OCI-LY3 (cell line): ENCODE measurements at regions not wholly inside any gene's neighbourhood (a gene's known extent, or its start where the extent isn't known, plus 50 kb on each side); places are given as distances from the start of the nearest gene placed in this dataset.

ENCODE experiments used
- H2AFZ ChIP-seq: fragments of 200-600, 300-600 bp; shearing (Covaris generic); 2 replicates; pipeline ENCODE4 v1.6.0; 2014; ENCODE audit warnings: antibody characterized with exemption, low read depth, low read length
- H3K27ac ChIP-seq: fragments of 200-600, 300-600 bp; sonication (generic); 2 replicates; pipeline ENCODE4 v1.5.1; 2014; ENCODE audit warnings: mild to moderate bottlenecking, low read length, moderate library complexity, mixed read lengths
- H3K27me3 ChIP-seq: fragments of 200-600, 300-600 bp; sonication (generic); 2 replicates; pipeline ENCODE4 v1.6.1; 2014; ENCODE audit warnings: low read depth, low read length, mixed read lengths
- H3K36me3 ChIP-seq: fragments of 200-600, 300-600 bp; sonication (generic); replicated peaks from 2 replicates; pipeline ENCODE3; 2014; ENCODE audit warnings: low read depth, low read length, mixed read lengths
- H3K4me1 ChIP-seq: fragments of 300-600, 200-600 bp; sonication (generic); 2 replicates; pipeline ENCODE4 v1.6.1; 2014; ENCODE audit warnings: low read length, mixed read lengths
- H3K4me2 ChIP-seq: fragments of 200-600, 300-600 bp; sonication (generic); 2 replicates; pipeline ENCODE4 v1.6.1; 2014; ENCODE audit warnings: low read length, mixed read lengths
- H3K4me3 ChIP-seq: fragments of 300-600, 200-600 bp; sonication (generic); 2 replicates; pipeline ENCODE4 v1.5.1; 2014; ENCODE audit warnings: antibody characterized with exemption, mild to moderate bottlenecking, low read length, moderate library complexity
- H3K79me2 ChIP-seq: fragments of 300-600, 200-600 bp; shearing (Covaris generic); 2 replicates; pipeline ENCODE4 v1.6.1; 2014; ENCODE audit warnings: mild to moderate bottlenecking, low read length, mixed read lengths
- H3K9ac ChIP-seq: fragments of 300-600, 200-600 bp; shearing (Covaris generic); 2 replicates; pipeline ENCODE4 v1.6.0; 2014; ENCODE audit warnings: mild to moderate bottlenecking, low read length, moderate library complexity
- H3K9me3 ChIP-seq: fragments of 200-600, 300-600 bp; shearing (Covaris generic); 2 replicates; pipeline ENCODE4 v1.6.1; 2014; ENCODE audit warnings: low read length, mixed read lengths; ENCODE audit not compliant: insufficient read depth
- H4K20me1 ChIP-seq: fragments of 200-600, 300-600 bp; sonication (generic); 2 replicates; pipeline ENCODE4 v1.6.1; 2016; ENCODE audit warnings: low read length, mixed read lengths; ENCODE audit not compliant: insufficient read depth
- EZH2phosphoT487 ChIP-seq: fragments of 200-600 bp; shearing (Covaris generic); IDR thresholded peaks from 2 replicates; pipeline ENCODE4 v1.6.1; 2018; ENCODE audit warnings: antibody characterized with exemption, mixed run types, low read depth
- TF ChIP-seq, protein P1 (sequence below): fragments of 200-600, 300-600 bp; sonication (generic); IDR thresholded peaks from 2 replicates; pipeline ENCODE4 v1.5.1; 2014; ENCODE audit warnings: antibody characterized with exemption, low read length, low read depth

DNA sequence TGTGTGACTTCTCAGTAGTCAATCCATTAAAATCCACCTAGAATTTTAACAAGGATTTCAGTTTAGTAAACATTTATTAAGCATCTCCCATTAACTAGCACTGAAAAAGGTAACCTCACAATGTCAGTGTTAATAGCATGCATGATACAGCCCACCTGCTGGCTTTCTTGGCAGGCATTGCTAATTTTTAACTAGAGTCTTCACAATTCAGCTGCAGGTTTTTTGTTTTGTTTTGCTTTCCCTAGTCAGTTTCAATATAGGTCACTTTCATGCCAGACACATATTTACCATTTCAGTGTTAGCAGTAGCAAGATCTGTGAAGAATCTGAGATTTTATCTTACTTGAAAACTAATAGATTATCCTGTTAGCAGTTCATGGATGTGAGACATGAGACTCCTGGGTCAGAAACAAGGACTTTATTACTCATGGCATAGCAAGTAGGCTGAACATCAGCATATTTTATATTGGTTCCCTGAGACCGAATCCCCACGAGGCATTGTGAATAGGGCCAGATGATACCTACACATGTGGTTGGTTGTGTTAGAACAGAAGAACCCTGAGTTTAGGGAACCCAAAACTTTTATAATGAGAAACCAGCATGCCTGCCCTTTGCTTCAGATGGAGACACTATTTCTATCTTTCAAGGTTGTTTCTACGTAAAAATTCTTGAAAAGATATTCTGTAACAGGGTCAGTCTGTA lies 198.0 kb upstream of the HTR2A start:
- TF ChIP-seq EZH2phosphoT487: no peak
- TF ChIP-seq, protein P1, sequence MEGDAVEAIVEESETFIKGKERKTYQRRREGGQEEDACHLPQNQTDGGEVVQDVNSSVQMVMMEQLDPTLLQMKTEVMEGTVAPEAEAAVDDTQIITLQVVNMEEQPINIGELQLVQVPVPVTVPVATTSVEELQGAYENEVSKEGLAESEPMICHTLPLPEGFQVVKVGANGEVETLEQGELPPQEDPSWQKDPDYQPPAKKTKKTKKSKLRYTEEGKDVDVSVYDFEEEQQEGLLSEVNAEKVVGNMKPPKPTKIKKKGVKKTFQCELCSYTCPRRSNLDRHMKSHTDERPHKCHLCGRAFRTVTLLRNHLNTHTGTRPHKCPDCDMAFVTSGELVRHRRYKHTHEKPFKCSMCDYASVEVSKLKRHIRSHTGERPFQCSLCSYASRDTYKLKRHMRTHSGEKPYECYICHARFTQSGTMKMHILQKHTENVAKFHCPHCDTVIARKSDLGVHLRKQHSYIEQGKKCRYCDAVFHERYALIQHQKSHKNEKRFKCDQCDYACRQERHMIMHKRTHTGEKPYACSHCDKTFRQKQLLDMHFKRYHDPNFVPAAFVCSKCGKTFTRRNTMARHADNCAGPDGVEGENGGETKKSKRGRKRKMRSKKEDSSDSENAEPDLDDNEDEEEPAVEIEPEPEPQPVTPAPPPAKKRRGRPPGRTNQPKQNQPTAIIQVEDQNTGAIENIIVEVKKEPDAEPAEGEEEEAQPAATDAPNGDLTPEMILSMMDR: no peak
- H3K27ac ChIP-seq: no peak overlapping the region

DNA sequence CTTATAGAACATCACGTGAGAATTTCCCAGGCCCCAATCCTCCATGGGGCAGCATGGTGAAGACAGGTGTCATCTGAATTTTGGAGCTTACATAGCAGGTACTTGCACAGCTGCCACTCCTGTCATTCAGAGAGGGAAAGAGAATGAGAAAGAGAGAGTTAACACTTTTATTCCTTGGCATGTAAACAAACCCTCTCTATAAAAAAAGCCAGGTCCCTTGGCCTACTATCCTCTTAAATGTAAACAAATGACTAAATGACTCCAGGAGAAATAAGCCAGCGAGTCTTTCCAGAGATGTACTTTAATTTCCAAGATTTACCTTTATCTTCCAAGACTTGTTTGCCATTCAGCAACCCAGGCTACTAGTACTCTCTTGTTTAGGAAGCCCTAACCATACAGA lies 195.3 kb upstream of the HTR2A start:
- Histone ChIP-seq H3K27ac (no peak overlapping the region), H4K20me1 (no peaks in the 10 kb centered on the region), H3K4me3 (no peak overlapping the region), H3K4me2 (no peak overlapping the region), H3K36me3 (no peaks in the 10 kb centered on the region), H3K9me3 (no peaks in the 10 kb centered on the region), H3K79me2 (no peaks in the 10 kb centered on the region), H3K27me3 (no peaks in the 10 kb centered on the region), H2AFZ (no peak overlapping the region), H3K9ac (no peak overlapping the region), H3K4me1 (peaks cover 17% of the 10 kb centered on the region)
- TF ChIP-seq EZH2phosphoT487: no peak
- TF ChIP-seq, protein P1: no peak

More for the DNA sequence above, 198.0 kb upstream of the HTR2A start:
- H3K4me2 ChIP-seq: no peak overlapping the region
- H3K36me3 ChIP-seq: no peaks in the 10 kb centered on the region
- H3K9me3 ChIP-seq: no peaks in the 10 kb centered on the region
- no peaks in the 10 kb centered on the region for H3K27me3 ChIP-seq
- H3K4me1 ChIP-seq: peaks cover 17% of the 10 kb centered on the region
- H3K4me3 ChIP-seq: no peak overlapping the region
- no peaks in the 10 kb centered on the region for H3K79me2 ChIP-seq
- no peaks in the 10 kb centered on the region for H4K20me1 ChIP-seq
- no peak overlapping the region for H2AFZ ChIP-seq
- H3K9ac ChIP-seq: no peak overlapping the region

DNA sequence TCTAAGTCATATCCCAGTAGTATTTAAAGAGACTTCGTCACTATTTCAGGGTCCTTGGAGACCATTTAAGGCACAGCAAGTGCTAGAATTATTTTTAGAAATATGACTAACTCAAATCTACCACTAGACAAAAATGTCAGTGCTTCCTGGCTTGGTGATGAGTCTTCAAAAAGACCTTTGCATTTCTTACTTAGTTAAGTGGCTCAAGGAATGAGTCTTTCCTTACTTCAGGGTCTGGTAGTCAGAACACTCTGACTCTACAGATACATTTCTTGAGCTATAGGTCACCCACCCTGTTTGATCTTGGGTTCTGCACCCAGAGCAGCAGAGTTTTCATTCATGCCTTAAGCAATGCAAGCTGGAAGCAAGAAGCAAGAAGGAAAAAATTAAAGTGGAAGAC lies 191.0 kb upstream of the HTR2A start:
- no peaks in the 10 kb centered on the region for H3K9me3 ChIP-seq
- H3K4me2 ChIP-seq: no peak overlapping the region
- H3K36me3 ChIP-seq: no peaks in the 10 kb centered on the region
- H2AFZ ChIP-seq: no peak overlapping the region
- no peaks in the 10 kb centered on the region for H3K79me2 ChIP-seq
- H4K20me1 ChIP-seq: no peaks in the 10 kb centered on the region
- no peak overlapping the region for H3K9ac ChIP-seq
- no peaks in the 10 kb centered on the region for H3K27me3 ChIP-seq
- H3K27ac ChIP-seq: no peak overlapping the region
- TF ChIP-seq, protein P1: no peak
- TF ChIP-seq EZH2phosphoT487: no peak
- H3K4me1 ChIP-seq: no peaks in the 10 kb centered on the region
- H3K4me3 ChIP-seq: no peak overlapping the region

DNA sequence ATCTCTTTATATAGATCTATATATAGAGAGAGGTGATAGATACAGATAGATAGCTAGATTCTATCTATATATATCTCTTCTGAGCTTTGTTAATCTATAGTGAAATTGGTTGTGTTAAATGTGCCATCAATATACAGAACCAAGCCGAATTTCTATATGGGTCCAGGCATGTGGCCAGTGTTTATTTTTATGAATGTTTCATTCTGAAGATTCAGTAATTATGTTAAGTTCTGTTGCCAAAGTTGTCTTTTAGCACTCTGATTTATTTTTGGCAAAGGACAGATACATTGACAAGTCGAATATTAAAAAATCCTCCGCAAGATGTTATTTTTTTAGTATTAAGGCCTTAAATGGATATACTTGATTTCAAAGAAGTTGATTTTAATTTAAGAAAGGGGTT lies 190.4 kb upstream of the HTR2A start:
- H4K20me1 ChIP-seq: no peaks in the 10 kb centered on the region
- no peaks in the 10 kb centered on the region for H3K4me1 ChIP-seq
- H3K27me3 ChIP-seq: no peaks in the 10 kb centered on the region
- no peak overlapping the region for H3K9ac ChIP-seq
- H3K9me3 ChIP-seq: no peaks in the 10 kb centered on the region
- H3K4me2 ChIP-seq: no peak overlapping the region
- H3K4me3 ChIP-seq: no peak overlapping the region
- no peak overlapping the region for H2AFZ ChIP-seq
- H3K36me3 ChIP-seq: no peaks in the 10 kb centered on the region
- H3K79me2 ChIP-seq: no peaks in the 10 kb centered on the region
- no peak overlapping the region for H3K27ac ChIP-seq
- no peak for TF ChIP-seq EZH2phosphoT487
- TF ChIP-seq, protein P1: no peak
